Dedifferentiated amniotic fluid mesenchymal stem cell (primary cell): ENCODE measurements at regions not wholly inside any gene's neighbourhood (a gene's known extent, or its start where the extent isn't known, plus 50 kb on each side); places are given as distances from the start of the nearest gene placed in this dataset.

Source experiments
- DNase-seq: peaks from one replicate; pipeline ENCODE4 v3.0.0-alpha.2; 2016; ENCODE audit errors: extremely low spot score

- no peak for DNase-seq
These were observed 88.1 kb downstream of the CMPK2 start for GRCh38 chr2:6777626-6778025.

GRCh38 chr2:6780765-6781274 lies 84.9 kb downstream of the CMPK2 start:
- DNase-seq = peak; percentile 71

- no peak for DNase-seq
These were observed 83.0 kb downstream of the CMPK2 start for GRCh38 chr2:6782517-6783237.

- DNase-seq = no peak
These were observed 82.5 kb downstream of the CMPK2 start for GRCh38 chr2:6783238-6783614.

GRCh38 chr2:6784291-6784690 lies 81.4 kb downstream of the CMPK2 start:
- peak; percentile 19 for DNase-seq

- no peak for DNase-seq
These were observed 80.2 kb downstream of the CMPK2 start for GRCh38 chr2:6785493-6785892.

GRCh38 chr2:6787376-6787775 lies 78.3 kb downstream of the CMPK2 start:
- no peak for DNase-seq

- no peak for DNase-seq
These were observed 77.1 kb downstream of the CMPK2 start for GRCh38 chr2:6788614-6789013.

GRCh38 chr2:6789559-6790138 lies 76.1 kb downstream of the CMPK2 start:
- DNase-seq = no peak

- DNase-seq = no peak
These were observed 74.0 kb downstream of the CMPK2 start for GRCh38 chr2:6791682-6792081.

GRCh38 chr2:6792883-6793282 lies 72.8 kb downstream of the CMPK2 start:
- no peak for DNase-seq

- no peak for DNase-seq
These were observed 72.3 kb downstream of the CMPK2 start for GRCh38 chr2:6793371-6793770.

GRCh38 chr2:6793913-6794312 lies 71.8 kb downstream of the CMPK2 start:
- no peak for DNase-seq

GRCh38 chr2:6794448-6794847 lies 71.3 kb downstream of the CMPK2 start:
- no peak for DNase-seq
